ENCODE measurements at regions not wholly inside any gene's neighbourhood (a gene's known extent, or its start where the extent isn't known, plus 50 kb on each side); places are given as distances from the start of the nearest gene placed in this dataset.

GRCh38 chr5:116380621-116381020 is 194.0 kb downstream of the SEMA6A start:
- no peak for DNase-seq (ENCODE audit: low read depth in 1 of 2, low spot score in 1 of 2)
- TF ChIP-seq SPI1 (IDR thresholded peaks at IDR 0.05; ENCODE audit: borderline replicate concordance, low read depth): no peak
- no peak for TF ChIP-seq CTCF (IDR thresholded peaks at IDR 0.05; ENCODE audit: insufficient read depth, low read length)
- no peak for TF ChIP-seq POLR2AphosphoS5 (IDR thresholded peaks at IDR 0.05; ENCODE audit: low read depth)
- TF ChIP-seq GABPA (IDR thresholded peaks at IDR 0.05; ENCODE audit: low read depth): no peak
- no peak for TF ChIP-seq REST (IDR thresholded peaks at IDR 0.05; ENCODE audit: insufficient replicate concordance, low read depth)
- Histone ChIP-seq H3K27me3 (ENCODE audit: insufficient read depth, poor library complexity, severe bottlenecking) (no peaks in the 10 kb centered on the region), H3K27ac (replicated peaks) (no peak overlapping the region), H3K4me3 (replicated peaks; ENCODE audit: insufficient read depth, low read length) (no peak overlapping the region)

GRCh38 chr5:116379306-116379705 is 195.3 kb downstream of the SEMA6A start:
- Histone ChIP-seq H3K27ac (replicated peaks) (no peak overlapping the region), H3K27me3 (ENCODE audit: insufficient read depth, poor library complexity, severe bottlenecking) (no peaks in the 10 kb centered on the region), H3K4me3 (replicated peaks; ENCODE audit: insufficient read depth, low read length) (no peak overlapping the region)
- DNase-seq (ENCODE audit: low read depth in 1 of 2, low spot score in 1 of 2): no peak
- TF ChIP-seq POLR2AphosphoS5 (IDR thresholded peaks at IDR 0.05; ENCODE audit: low read depth) (no peak), REST (IDR thresholded peaks at IDR 0.05; ENCODE audit: insufficient replicate concordance, low read depth) (no peak), GABPA (IDR thresholded peaks at IDR 0.05; ENCODE audit: low read depth) (no peak), SPI1 (IDR thresholded peaks at IDR 0.05; ENCODE audit: borderline replicate concordance, low read depth) (no peak), CTCF (IDR thresholded peaks at IDR 0.05; ENCODE audit: insufficient read depth, low read length) (no peak)

GRCh38 chr5:116378777-116379121 is 195.9 kb downstream of the SEMA6A start:
- H3K27ac ChIP-seq (replicated peaks): no peak overlapping the region
- no peaks in the 10 kb centered on the region for H3K27me3 ChIP-seq (ENCODE audit: insufficient read depth, poor library complexity, severe bottlenecking)
- no peak overlapping the region for H3K4me3 ChIP-seq (replicated peaks; ENCODE audit: insufficient read depth, low read length)
- TF ChIP-seq GABPA (IDR thresholded peaks at IDR 0.05; ENCODE audit: low read depth) (no peak), POLR2AphosphoS5 (IDR thresholded peaks at IDR 0.05; ENCODE audit: low read depth) (no peak), CTCF (IDR thresholded peaks at IDR 0.05; ENCODE audit: insufficient read depth, low read length) (no peak), SPI1 (IDR thresholded peaks at IDR 0.05; ENCODE audit: borderline replicate concordance, low read depth) (no peak), REST (IDR thresholded peaks at IDR 0.05; ENCODE audit: insufficient replicate concordance, low read depth) (no peak)
- DNase-seq (ENCODE audit: low read depth in 1 of 2, low spot score in 1 of 2): no peak

All from HL-60 (cell line).